GM21447 (cell line): ENCODE measurements at regions not wholly inside any gene's neighbourhood (a gene's known extent, or its start where the extent isn't known, plus 50 kb on each side); places are given as distances from the start of the nearest gene placed in this dataset.

ENCODE experiments used
- ATAC-seq: cut with Tn5 transposase; IDR thresholded peaks from one replicate; pipeline ENCODE4 v1.9.1; 2021; ENCODE audit not compliant: unreplicated experiment

DNA sequence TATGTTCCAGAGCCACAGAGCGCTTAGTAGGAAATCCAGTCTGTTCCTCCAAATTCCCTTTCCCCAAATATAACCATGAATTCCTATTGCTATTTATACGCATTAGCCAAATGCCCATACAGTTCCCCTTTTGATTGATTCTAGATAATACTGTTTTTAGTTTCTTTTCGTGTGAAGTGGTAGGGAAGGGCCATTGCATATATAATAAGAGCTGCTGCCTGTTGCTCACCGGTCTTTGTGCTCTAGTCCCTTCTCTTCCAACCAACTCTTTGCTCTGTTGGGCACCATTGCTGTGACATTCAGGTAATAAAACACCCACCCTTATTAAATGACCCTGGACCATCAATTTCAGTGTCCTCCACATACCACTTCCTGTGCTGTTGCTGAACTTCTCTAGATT lies 379.9 kb upstream of the KCNMB2 start:
- ATAC-seq = no peak

DNA sequence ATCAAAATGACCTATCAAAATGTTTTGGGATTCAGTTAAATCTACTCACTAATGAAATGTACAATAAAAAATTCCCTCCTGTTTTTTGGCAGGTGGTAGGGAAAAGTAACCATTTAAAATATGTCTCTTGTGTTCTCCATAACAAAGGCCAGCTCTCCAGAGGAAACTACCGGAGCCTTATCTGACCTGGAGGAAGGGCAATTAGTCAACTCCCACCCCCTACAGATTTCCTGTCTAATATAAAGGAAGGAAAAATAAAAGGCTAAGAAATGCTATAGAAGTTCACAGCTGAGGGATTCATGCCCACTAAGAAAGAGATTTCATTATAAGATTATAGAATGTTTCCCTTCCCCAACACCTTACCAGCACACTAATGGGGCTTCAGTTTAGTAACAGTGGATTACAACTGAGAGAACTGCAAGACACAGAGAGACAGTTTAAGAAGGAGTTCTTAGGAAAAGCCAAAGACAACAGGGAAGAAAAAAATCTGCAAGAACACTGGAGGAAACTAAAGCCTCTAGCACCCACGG lies 376.5 kb upstream of the KCNMB2 start:
- ATAC-seq = no peak

GRCh38 chr3:178169421-178169820 lies 366.8 kb upstream of the KCNMB2 start:
- ATAC-seq = no peak

- ATAC-seq = no peak
Measured at GRCh38 chr3:178170698-178171535, 365.3 kb upstream of the KCNMB2 start.

GRCh38 chr3:178172121-178172520 lies 364.1 kb upstream of the KCNMB2 start:
- ATAC-seq = no peak

GRCh38 chr3:178174201-178174915 lies 361.9 kb upstream of the KCNMB2 start:
- no peak for ATAC-seq

DNA sequence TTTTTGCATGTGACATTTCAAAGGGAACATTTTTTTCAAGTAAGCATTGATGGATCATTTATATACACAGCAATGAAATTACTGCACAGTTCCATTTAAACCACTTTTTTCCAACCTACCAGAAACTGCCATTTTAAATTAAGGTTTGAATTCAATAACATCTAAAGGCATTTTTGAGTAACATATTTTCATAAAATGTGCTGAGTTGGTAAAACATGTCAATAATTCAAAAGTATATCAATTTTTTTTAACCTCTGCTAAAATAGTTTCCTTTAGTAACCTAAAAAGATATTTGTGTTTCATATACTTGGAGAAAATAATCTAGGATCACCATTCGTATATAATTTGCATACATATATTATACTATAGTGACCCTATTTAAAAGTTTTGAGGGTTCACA lies 355.1 kb upstream of the KCNMB2 start:
- no peak for ATAC-seq

DNA sequence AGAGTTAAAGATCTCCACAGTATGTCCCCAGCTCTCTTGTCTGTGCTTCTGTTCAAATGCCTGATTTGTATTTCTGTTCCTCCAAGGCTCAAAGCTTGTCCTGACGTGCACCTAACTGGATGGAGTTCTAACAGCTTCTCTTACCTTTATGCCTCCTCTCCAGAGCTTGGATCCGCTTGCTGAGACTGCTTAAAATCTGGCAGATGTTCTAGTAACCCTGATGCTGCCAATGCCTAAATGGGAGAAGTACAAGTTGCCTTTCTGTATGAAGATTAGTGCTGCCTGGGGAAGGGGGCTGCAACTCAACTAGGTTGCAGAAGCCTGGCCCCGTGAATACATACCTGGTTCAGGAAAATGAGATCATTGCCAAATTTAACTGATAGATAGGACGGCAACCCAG lies 354.5 kb upstream of the KCNMB2 start:
- ATAC-seq = no peak

GRCh38 chr3:178182337-178182779 lies 353.9 kb upstream of the KCNMB2 start:
- ATAC-seq = no peak

GRCh38 chr3:178184833-178185232 lies 351.4 kb upstream of the KCNMB2 start:
- no peak for ATAC-seq

DNA sequence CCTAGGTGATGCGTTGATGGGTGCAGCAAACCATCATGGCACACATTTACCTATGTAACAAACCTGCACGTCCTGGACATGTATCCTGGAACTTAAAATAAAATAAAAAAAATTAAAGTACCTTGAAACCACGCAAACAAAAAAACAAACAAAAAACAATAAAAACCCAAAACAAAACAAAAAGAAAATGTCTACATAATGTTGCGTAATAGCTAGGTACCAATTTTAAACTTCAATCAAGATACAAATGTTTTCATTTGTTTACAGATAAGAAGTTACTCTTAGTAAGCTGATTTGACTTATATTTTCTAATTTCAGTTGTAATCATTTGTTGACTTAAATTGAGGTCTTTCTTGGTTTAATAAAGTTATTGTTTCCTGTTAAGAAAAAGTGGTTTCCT lies 349.6 kb upstream of the KCNMB2 start:
- ATAC-seq = no peak

GRCh38 chr3:178189854-178190253 lies 346.4 kb upstream of the KCNMB2 start:
- ATAC-seq = no peak

- ATAC-seq = no peak
Measured at GRCh38 chr3:178193846-178194245, 342.4 kb upstream of the KCNMB2 start.

GRCh38 chr3:178194539-178194938 lies 341.7 kb upstream of the KCNMB2 start:
- no peak for ATAC-seq

GRCh38 chr3:178195824-178196223 lies 340.4 kb upstream of the KCNMB2 start:
- peak; percentile 94 for ATAC-seq

DNA sequence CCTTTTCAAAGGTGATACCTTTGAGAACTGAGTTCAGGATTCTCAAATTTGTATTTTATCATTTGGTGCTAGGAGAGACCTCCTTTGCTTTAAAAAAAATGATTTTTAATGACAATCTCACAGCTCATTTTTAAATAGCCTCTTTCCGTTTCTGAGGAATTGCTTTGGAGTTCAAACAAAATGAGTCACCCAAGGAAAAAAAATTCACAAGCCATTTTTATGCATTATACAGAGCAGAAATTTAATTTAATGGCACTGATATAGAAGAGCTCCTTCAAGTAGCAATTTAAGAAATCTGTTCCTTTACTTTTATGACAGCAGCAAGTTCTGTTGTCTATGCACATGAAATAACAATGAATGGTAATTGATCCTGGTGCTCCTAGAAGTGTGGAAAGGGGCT lies 337.9 kb upstream of the KCNMB2 start:
- ATAC-seq = no peak

- ATAC-seq = no peak
Measured at GRCh38 chr3:178200316-178200715, 335.9 kb upstream of the KCNMB2 start.

DNA sequence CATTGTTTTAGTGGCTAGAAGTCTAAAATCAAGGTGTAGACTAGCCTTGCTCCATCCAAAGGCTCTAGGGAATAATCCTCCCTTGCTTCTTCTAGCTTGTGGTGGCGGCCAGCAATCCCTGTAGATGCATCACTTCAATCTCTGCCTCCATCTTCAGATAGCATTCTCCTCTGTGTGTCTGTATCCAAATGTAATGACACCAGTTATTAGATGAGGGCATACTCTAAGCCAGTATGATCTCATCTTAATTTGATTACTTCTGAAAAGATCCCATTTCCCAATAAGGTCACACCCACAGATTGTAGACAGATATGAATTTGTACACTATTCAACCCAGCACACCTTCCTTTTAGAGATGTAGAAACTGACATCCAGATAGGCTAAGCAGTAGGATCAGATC lies 334.5 kb upstream of the KCNMB2 start:
- no peak for ATAC-seq

GRCh38 chr3:178202194-178202593 lies 334.0 kb upstream of the KCNMB2 start:
- ATAC-seq = no peak

- no peak for ATAC-seq
Measured at GRCh38 chr3:178203165-178203564, 333.1 kb upstream of the KCNMB2 start.

- no peak for ATAC-seq
Measured at GRCh38 chr3:178203650-178204049, 332.6 kb upstream of the KCNMB2 start.

DNA sequence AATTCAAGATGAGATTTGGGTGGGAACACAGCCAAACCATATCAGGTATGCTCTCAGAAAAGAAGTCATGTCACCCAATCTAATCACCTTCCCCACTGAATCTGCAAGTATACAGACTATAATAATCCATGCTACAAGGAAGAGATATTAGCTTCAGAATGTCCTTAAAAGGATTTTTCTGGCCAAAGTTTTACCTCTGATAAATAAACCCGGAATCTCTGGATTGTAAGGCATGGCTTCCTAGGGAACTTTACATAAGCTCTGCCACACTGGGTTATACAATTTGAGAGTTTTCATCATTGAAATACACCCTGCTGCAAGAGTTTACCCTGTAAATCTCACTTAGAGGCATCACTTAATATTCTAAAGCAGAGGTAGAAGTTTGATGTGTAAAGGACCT lies 330.5 kb upstream of the KCNMB2 start:
- ATAC-seq = no peak
